ENCODE measurements at regions not wholly inside any gene's neighbourhood (a gene's known extent, or its start where the extent isn't known, plus 50 kb on each side); places are given as distances from the start of the nearest gene placed in this dataset.

- intact Hi-C loops (cut with DNase I, micrococcal nuclease): no loop called here
These were observed 110.6 kb downstream of the MSTN start for GRCh38 chr2:189951791-189952535.

DNA sequence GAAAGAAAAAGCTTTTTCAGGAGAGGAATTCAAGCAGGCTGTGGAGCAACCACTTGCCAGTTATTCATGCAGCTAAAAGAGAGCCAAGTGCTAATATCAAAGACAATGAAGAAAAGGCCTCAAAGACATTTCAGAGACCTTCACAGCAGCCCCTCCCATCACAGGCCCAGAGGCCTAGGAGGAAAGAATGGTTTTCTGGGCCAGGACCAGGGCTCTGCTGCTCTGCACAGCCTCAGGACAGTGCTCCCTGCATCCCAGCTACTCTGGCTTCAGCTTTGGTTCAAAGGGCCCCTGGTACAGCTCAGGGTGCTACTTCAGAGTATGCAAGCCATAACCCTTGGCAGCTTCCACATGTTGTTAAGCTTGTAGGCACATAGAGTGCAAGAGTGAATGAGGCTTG is 119.5 kb downstream of the MSTN start:
- Histone ChIP-seq H3K36me3 (ENCODE audit: low read depth) (no peaks in the 10 kb centered on the region), H3K4me3 (no peak overlapping the region), H3K9me3 (peaks cover 31% of the 10 kb centered on the region), H3K4me1 (ENCODE audit: low read depth) (no peaks in the 10 kb centered on the region)
- intact Hi-C loops (cut with DNase I, micrococcal nuclease): no loop called here
- TF ChIP-seq CTCF (IDR thresholded peaks at IDR 0.05): no peak
- ATAC-seq: no peak
- no peak for DNase-seq

More at GRCh38 chr2:189951791-189952535, 110.6 kb downstream of the MSTN start:
- Histone ChIP-seq H3K4me1 (ENCODE audit: low read depth) (no peaks in the 10 kb centered on the region), H3K36me3 (ENCODE audit: low read depth) (no peaks in the 10 kb centered on the region), H3K9me3 (no peaks in the 10 kb centered on the region), H3K4me3 (no peak overlapping the region)
- DNase-seq (no peak), ATAC-seq (peak; percentile 83)
- TF ChIP-seq CTCF (IDR thresholded peaks at IDR 0.05): no peak

DNA sequence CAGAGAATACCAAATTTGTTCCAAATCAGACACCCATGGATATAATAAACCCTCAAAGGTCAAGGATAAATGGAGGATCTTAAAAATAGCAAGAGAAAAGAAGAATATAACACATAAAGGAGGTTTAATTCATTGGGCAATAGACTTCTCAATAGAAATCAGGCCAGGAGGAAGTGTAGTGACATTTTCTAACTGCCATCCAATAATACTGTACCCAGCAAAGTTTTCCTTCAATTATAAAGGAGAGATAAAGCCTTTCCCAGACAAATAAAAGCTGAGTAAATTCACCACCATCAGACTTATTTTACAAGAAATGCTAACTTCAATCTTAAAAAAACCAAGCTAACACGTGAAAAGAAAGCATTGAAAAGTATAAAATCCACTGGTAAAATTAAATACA is 121.6 kb downstream of the MSTN start:
- ATAC-seq (no peak), DNase-seq (no peak)
- H3K36me3 ChIP-seq (ENCODE audit: low read depth): no peaks in the 10 kb centered on the region
- intact Hi-C loops (cut with DNase I, micrococcal nuclease): no loop called here
- no peak overlapping the region for H3K4me3 ChIP-seq
- H3K4me1 ChIP-seq (ENCODE audit: low read depth): no peaks in the 10 kb centered on the region
- peaks cover 31% of the 10 kb centered on the region for H3K9me3 ChIP-seq
- TF ChIP-seq CTCF (IDR thresholded peaks at IDR 0.05): no peak

DNA sequence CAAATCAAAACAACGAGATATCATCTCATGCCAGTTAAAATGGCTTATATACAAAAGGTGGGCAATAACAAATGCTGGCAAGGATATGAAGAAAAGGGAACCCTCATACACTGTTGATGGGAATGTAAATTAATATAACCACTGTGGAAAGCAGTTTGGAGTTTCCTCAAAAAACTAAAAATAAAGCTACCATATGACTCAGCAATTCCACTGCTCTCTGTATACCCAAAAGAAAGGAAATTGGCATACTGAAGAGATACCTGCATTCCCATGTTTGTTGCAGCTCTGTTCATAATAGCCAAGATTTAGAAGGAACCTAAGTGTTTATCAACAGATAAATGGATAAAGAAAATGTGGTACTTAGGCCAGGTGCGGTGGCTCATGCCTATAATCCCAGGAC is 124.8 kb downstream of the MSTN start:
- intact Hi-C loops (cut with DNase I, micrococcal nuclease): no loop called here
- H3K4me1 ChIP-seq (ENCODE audit: low read depth): no peaks in the 10 kb centered on the region
- TF ChIP-seq CTCF (IDR thresholded peaks at IDR 0.05): no peak
- H3K4me3 ChIP-seq: no peak overlapping the region
- ATAC-seq (no peak), DNase-seq (no peak)
- H3K9me3 ChIP-seq: peaks cover 24% of the 10 kb centered on the region
- no peaks in the 10 kb centered on the region for H3K36me3 ChIP-seq (ENCODE audit: low read depth)

GRCh38 chr2:189933911-189934399 is 128.6 kb downstream of the MSTN start:
- no peaks in the 10 kb centered on the region for H3K36me3 ChIP-seq (ENCODE audit: low read depth)
- no peak for TF ChIP-seq CTCF (IDR thresholded peaks at IDR 0.05)
- no peaks in the 10 kb centered on the region for H3K9me3 ChIP-seq
- DNase-seq (no peak), ATAC-seq (no peak)
- intact Hi-C loops (cut with DNase I, micrococcal nuclease): no loop called here
- no peak overlapping the region for H3K4me3 ChIP-seq
- no peaks in the 10 kb centered on the region for H3K4me1 ChIP-seq (ENCODE audit: low read depth)

Measured in mucosa of descending colon (tissue), 3 donors.